ENCODE measurements at regions not wholly inside any gene's neighbourhood (a gene's known extent, or its start where the extent isn't known, plus 50 kb on each side); places are given as distances from the start of the nearest gene placed in this dataset.

GRCh38 chr4:132527817-132528216, 621.3 kb upstream of the PCDH10 start:
- TF ChIP-seq, protein P1, sequence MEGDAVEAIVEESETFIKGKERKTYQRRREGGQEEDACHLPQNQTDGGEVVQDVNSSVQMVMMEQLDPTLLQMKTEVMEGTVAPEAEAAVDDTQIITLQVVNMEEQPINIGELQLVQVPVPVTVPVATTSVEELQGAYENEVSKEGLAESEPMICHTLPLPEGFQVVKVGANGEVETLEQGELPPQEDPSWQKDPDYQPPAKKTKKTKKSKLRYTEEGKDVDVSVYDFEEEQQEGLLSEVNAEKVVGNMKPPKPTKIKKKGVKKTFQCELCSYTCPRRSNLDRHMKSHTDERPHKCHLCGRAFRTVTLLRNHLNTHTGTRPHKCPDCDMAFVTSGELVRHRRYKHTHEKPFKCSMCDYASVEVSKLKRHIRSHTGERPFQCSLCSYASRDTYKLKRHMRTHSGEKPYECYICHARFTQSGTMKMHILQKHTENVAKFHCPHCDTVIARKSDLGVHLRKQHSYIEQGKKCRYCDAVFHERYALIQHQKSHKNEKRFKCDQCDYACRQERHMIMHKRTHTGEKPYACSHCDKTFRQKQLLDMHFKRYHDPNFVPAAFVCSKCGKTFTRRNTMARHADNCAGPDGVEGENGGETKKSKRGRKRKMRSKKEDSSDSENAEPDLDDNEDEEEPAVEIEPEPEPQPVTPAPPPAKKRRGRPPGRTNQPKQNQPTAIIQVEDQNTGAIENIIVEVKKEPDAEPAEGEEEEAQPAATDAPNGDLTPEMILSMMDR (IDR thresholded peaks at IDR 0.05; ENCODE audit: low read depth, low read length): no peak
- no peak for TF ChIP-seq EZH2phosphoT487 (IDR thresholded peaks at IDR 0.05; ENCODE audit: low read depth)

Measured in OCI-LY3 (cell line).